OCI-LY3 (cell line): ENCODE measurements at regions not wholly inside any gene's neighbourhood (a gene's known extent, or its start where the extent isn't known, plus 50 kb on each side); places are given as distances from the start of the nearest gene placed in this dataset.

ENCODE experiments used
- H2AFZ ChIP-seq: fragments of 200-600, 300-600 bp; shearing (Covaris generic); 2 replicates; pipeline ENCODE4 v1.6.0; 2014; ENCODE audit warnings: antibody characterized with exemption, low read depth, low read length
- H3K27ac ChIP-seq: fragments of 200-600, 300-600 bp; sonication (generic); 2 replicates; pipeline ENCODE4 v1.5.1; 2014; ENCODE audit warnings: mild to moderate bottlenecking, low read length, moderate library complexity, mixed read lengths
- H3K27me3 ChIP-seq: fragments of 200-600, 300-600 bp; sonication (generic); 2 replicates; pipeline ENCODE4 v1.6.1; 2014; ENCODE audit warnings: low read depth, low read length, mixed read lengths
- H3K36me3 ChIP-seq: fragments of 200-600, 300-600 bp; sonication (generic); replicated peaks from 2 replicates; pipeline ENCODE3; 2014; ENCODE audit warnings: low read depth, low read length, mixed read lengths
- H3K4me1 ChIP-seq: fragments of 300-600, 200-600 bp; sonication (generic); 2 replicates; pipeline ENCODE4 v1.6.1; 2014; ENCODE audit warnings: low read length, mixed read lengths
- H3K4me2 ChIP-seq: fragments of 200-600, 300-600 bp; sonication (generic); 2 replicates; pipeline ENCODE4 v1.6.1; 2014; ENCODE audit warnings: low read length, mixed read lengths
- H3K4me3 ChIP-seq: fragments of 300-600, 200-600 bp; sonication (generic); 2 replicates; pipeline ENCODE4 v1.5.1; 2014; ENCODE audit warnings: antibody characterized with exemption, mild to moderate bottlenecking, low read length, moderate library complexity
- H3K79me2 ChIP-seq: fragments of 300-600, 200-600 bp; shearing (Covaris generic); 2 replicates; pipeline ENCODE4 v1.6.1; 2014; ENCODE audit warnings: mild to moderate bottlenecking, low read length, mixed read lengths
- H3K9ac ChIP-seq: fragments of 300-600, 200-600 bp; shearing (Covaris generic); 2 replicates; pipeline ENCODE4 v1.6.0; 2014; ENCODE audit warnings: mild to moderate bottlenecking, low read length, moderate library complexity
- H3K9me3 ChIP-seq: fragments of 200-600, 300-600 bp; shearing (Covaris generic); 2 replicates; pipeline ENCODE4 v1.6.1; 2014; ENCODE audit warnings: low read length, mixed read lengths; ENCODE audit not compliant: insufficient read depth
- H4K20me1 ChIP-seq: fragments of 200-600, 300-600 bp; sonication (generic); 2 replicates; pipeline ENCODE4 v1.6.1; 2016; ENCODE audit warnings: low read length, mixed read lengths; ENCODE audit not compliant: insufficient read depth
- CTCF ChIP-seq: fragments of 200-600, 300-600 bp; sonication (generic); IDR thresholded peaks from 2 replicates; pipeline ENCODE4 v1.5.1; 2014; ENCODE audit warnings: antibody characterized with exemption, low read length, low read depth
- EZH2phosphoT487 ChIP-seq: fragments of 200-600 bp; shearing (Covaris generic); IDR thresholded peaks from 2 replicates; pipeline ENCODE4 v1.6.1; 2018; ENCODE audit warnings: antibody characterized with exemption, mixed run types, low read depth

GRCh38 chr2:160730296-160730995 lies 236.8 kb upstream of the RBMS1 start:
- Histone ChIP-seq H3K9ac (no peak overlapping the region), H3K4me1 (no peaks in the 10 kb centered on the region), H3K36me3 (no peaks in the 10 kb centered on the region), H4K20me1 (no peaks in the 10 kb centered on the region), H3K4me3 (no peak overlapping the region), H3K27me3 (no peaks in the 10 kb centered on the region), H3K9me3 (no peaks in the 10 kb centered on the region), H3K79me2 (no peaks in the 10 kb centered on the region), H3K27ac (no peak overlapping the region), H3K4me2 (no peak overlapping the region), H2AFZ (no peak overlapping the region)
- TF ChIP-seq EZH2phosphoT487 (no peak), CTCF (no peak)

GRCh38 chr2:160731415-160731814 lies 237.8 kb upstream of the RBMS1 start:
- Histone ChIP-seq H3K4me2 (no peak overlapping the region), H2AFZ (no peak overlapping the region), H3K4me1 (no peaks in the 10 kb centered on the region), H3K9me3 (no peaks in the 10 kb centered on the region), H3K36me3 (no peaks in the 10 kb centered on the region), H4K20me1 (no peaks in the 10 kb centered on the region), H3K27ac (no peak overlapping the region), H3K27me3 (no peaks in the 10 kb centered on the region), H3K9ac (no peak overlapping the region), H3K4me3 (no peak overlapping the region), H3K79me2 (no peaks in the 10 kb centered on the region)
- TF ChIP-seq EZH2phosphoT487 (no peak), CTCF (no peak)

GRCh38 chr2:160731856-160732255 lies 238.2 kb upstream of the RBMS1 start:
- no peaks in the 10 kb centered on the region for H3K4me1 ChIP-seq
- no peaks in the 10 kb centered on the region for H3K79me2 ChIP-seq
- H3K9me3 ChIP-seq: no peaks in the 10 kb centered on the region
- H3K27me3 ChIP-seq: no peaks in the 10 kb centered on the region
- H3K27ac ChIP-seq: no peak overlapping the region
- H3K4me3 ChIP-seq: no peak overlapping the region
- TF ChIP-seq CTCF: no peak
- no peak for TF ChIP-seq EZH2phosphoT487
- no peaks in the 10 kb centered on the region for H4K20me1 ChIP-seq
- no peak overlapping the region for H3K9ac ChIP-seq
- H2AFZ ChIP-seq: no peak overlapping the region
- no peaks in the 10 kb centered on the region for H3K36me3 ChIP-seq
- no peak overlapping the region for H3K4me2 ChIP-seq

- H3K79me2 ChIP-seq: no peaks in the 10 kb centered on the region
- H3K36me3 ChIP-seq: no peaks in the 10 kb centered on the region
- H3K9ac ChIP-seq: no peak overlapping the region
- H3K4me1 ChIP-seq: 0 out of 2 replicates have a peak, but pooled peaks cover 7% of the 10 kb centered on the region
- H2AFZ ChIP-seq: no peak overlapping the region
- TF ChIP-seq CTCF: no peak
- TF ChIP-seq EZH2phosphoT487: no peak
- H3K4me3 ChIP-seq: no peak overlapping the region
- no peaks in the 10 kb centered on the region for H3K9me3 ChIP-seq
- no peak overlapping the region for H3K4me2 ChIP-seq
- H3K27me3 ChIP-seq: no peaks in the 10 kb centered on the region
- H3K27ac ChIP-seq: no peak overlapping the region
- H4K20me1 ChIP-seq: no peaks in the 10 kb centered on the region
These were observed 242.1 kb upstream of the RBMS1 start for GRCh38 chr2:160735696-160736095.
